ENCODE measurements at regions not wholly inside any gene's neighbourhood (a gene's known extent, or its start where the extent isn't known, plus 50 kb on each side); places are given as distances from the start of the nearest gene placed in this dataset.

DNA sequence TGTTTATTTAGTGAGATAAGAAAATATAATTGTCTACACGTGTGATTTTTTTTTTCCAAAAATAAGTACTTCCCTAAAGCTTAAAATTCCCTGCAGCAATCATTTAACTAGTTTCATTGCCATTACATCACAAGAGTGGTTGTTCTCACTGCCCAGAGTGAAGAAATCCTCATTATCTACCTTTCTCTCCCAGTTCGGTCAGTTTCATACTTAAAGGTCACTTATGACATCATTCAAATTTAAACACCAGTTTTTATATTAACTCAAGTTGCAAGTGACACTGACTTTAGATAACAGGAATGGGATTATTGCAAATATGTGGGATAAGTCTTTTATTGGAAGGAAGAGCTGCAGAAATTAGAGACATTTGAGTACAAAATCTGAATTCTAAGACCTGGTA lies 1699.8 kb upstream of the IGFBP7 start:
- TF ChIP-seq, protein P1, sequence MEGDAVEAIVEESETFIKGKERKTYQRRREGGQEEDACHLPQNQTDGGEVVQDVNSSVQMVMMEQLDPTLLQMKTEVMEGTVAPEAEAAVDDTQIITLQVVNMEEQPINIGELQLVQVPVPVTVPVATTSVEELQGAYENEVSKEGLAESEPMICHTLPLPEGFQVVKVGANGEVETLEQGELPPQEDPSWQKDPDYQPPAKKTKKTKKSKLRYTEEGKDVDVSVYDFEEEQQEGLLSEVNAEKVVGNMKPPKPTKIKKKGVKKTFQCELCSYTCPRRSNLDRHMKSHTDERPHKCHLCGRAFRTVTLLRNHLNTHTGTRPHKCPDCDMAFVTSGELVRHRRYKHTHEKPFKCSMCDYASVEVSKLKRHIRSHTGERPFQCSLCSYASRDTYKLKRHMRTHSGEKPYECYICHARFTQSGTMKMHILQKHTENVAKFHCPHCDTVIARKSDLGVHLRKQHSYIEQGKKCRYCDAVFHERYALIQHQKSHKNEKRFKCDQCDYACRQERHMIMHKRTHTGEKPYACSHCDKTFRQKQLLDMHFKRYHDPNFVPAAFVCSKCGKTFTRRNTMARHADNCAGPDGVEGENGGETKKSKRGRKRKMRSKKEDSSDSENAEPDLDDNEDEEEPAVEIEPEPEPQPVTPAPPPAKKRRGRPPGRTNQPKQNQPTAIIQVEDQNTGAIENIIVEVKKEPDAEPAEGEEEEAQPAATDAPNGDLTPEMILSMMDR (IDR thresholded peaks at IDR 0.05; ENCODE audit: insufficient read depth, low read length, poor library complexity, severe bottlenecking), result no peak
- H3K4me3 ChIP-seq (replicated peaks; ENCODE audit: low read depth, low read length), result no peak overlapping the region
- no peaks in the 10 kb centered on the region for H3K27me3 ChIP-seq (replicated peaks; ENCODE audit: control insufficient read depth, insufficient read depth, low read length)
- DNase-seq (ENCODE audit: extremely low read depth, insufficient read length), result no peak
- no peaks in the 10 kb centered on the region for H3K36me3 ChIP-seq (ENCODE audit: control insufficient read depth, insufficient read depth, low read length)

DNA sequence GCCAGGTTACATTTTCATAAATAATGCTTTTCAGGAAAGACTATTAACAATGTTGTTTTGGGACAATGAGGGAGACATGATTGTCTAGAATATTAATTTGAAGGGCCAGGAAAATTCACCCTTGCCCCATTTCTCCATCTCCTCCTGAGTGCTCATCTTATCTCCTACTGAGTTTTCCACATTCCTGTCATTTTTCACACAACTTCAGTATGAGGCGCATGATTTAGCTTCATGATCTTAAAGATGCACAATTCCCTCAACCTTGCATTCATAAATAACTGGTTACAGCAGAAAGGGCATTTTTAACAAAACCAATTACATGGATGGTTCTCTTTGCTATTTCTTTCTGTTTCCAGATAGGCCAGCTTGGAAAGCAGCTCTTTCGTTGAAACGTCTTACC lies 1699.2 kb upstream of the IGFBP7 start:
- Histone ChIP-seq H3K36me3 (ENCODE audit: control insufficient read depth, insufficient read depth, low read length) (no peaks in the 10 kb centered on the region), H3K4me3 (replicated peaks; ENCODE audit: low read depth, low read length) (no peak overlapping the region), H3K27me3 (replicated peaks; ENCODE audit: control insufficient read depth, insufficient read depth, low read length) (no peaks in the 10 kb centered on the region)
- DNase-seq (ENCODE audit: extremely low read depth, insufficient read length), result no peak
- TF ChIP-seq, protein P1 (IDR thresholded peaks at IDR 0.05; ENCODE audit: insufficient read depth, low read length, poor library complexity, severe bottlenecking), result no peak

DNA sequence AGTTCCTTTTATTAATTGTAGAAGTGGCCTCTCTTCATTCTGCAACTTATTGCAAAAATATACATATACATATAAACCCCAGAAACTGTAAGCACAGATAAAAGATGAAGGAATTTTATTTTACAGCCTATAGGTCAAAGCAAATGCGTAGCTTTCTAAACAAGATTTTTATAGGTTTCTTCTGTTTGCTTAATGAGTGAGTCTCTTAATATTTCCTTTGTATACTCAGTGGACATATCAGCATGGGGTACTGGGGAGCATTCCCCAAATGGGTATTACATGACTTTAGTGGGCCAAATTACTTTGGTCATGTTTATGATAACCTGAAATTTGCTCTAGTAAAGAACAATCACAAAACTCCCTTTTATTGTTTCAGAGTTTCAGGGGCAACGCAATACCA lies 1698.6 kb upstream of the IGFBP7 start:
- TF ChIP-seq, protein P1 (IDR thresholded peaks at IDR 0.05; ENCODE audit: insufficient read depth, low read length, poor library complexity, severe bottlenecking), result no peak
- H3K4me3 ChIP-seq (replicated peaks; ENCODE audit: low read depth, low read length), result no peak overlapping the region
- no peaks in the 10 kb centered on the region for H3K36me3 ChIP-seq (ENCODE audit: control insufficient read depth, insufficient read depth, low read length)
- no peak for DNase-seq (ENCODE audit: extremely low read depth, insufficient read length)
- H3K27me3 ChIP-seq (replicated peaks; ENCODE audit: control insufficient read depth, insufficient read depth, low read length), result no peaks in the 10 kb centered on the region

DNA sequence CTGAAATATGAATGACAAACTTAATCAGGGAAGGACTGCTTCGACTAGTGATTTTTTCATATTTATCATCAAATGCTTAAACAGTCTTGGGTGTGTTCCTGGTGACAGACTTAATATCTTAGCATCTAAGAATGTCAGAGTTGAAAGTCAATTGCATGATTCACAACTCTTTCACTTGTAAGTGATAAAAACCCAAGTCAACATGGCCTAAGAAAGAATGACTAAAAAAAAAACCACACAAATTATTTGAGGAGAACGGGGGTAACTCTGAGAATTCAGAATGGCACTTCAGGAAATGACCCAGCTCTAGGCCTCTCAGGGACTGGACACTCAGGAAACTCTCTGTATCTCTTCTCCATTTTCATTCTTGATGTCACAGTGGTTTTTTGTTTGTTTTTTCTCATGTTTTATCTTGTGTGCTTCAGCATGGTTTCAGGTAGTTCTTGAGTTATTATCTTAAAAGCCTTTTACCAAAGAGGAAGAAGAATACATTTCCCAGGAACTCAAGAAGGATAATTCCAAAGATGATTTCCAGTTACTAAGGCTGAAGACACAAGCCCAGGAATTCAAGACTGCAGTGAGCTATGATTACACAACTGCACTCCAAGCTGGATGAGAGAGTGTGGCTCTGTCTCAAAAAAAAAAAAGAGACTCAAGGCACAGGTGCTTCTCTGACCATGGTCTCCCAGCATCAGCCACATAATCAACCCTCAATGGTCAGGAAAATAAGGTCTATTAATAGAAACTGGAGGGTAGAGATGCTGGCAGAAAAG lies 1697.8 kb upstream of the IGFBP7 start:
- TF ChIP-seq, protein P1 (IDR thresholded peaks at IDR 0.05; ENCODE audit: insufficient read depth, low read length, poor library complexity, severe bottlenecking), result no peak
- no peak for DNase-seq (ENCODE audit: extremely low read depth, insufficient read length)
- Histone ChIP-seq H3K36me3 (ENCODE audit: control insufficient read depth, insufficient read depth, low read length) (no peaks in the 10 kb centered on the region), H3K4me3 (replicated peaks; ENCODE audit: low read depth, low read length) (no peak overlapping the region), H3K27me3 (replicated peaks; ENCODE audit: control insufficient read depth, insufficient read depth, low read length) (no peaks in the 10 kb centered on the region)

DNA sequence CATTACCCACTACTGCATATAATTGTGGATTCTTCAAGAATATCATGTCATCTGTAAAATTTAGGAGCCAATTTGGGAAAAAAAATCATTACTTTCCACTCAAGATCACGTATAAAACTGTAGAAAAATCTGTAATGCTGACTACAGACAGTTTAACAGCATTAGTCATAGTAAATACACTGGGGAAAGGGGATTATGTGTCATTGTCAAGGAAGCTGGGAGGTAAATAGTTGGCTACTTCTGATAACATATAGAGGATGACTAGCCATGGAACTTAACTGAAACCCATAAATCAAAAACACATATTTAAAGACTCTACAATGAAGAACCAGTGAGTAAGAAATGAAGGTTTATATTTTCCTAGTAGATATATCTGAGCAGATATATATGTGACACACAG lies 1666.4 kb upstream of the IGFBP7 start:
- TF ChIP-seq, protein P1 (IDR thresholded peaks at IDR 0.05; ENCODE audit: insufficient read depth, low read length, poor library complexity, severe bottlenecking), result no peak
- Histone ChIP-seq H3K4me3 (replicated peaks; ENCODE audit: low read depth, low read length) (no peak overlapping the region), H3K36me3 (ENCODE audit: control insufficient read depth, insufficient read depth, low read length) (no peaks in the 10 kb centered on the region), H3K27me3 (replicated peaks; ENCODE audit: control insufficient read depth, insufficient read depth, low read length) (no peaks in the 10 kb centered on the region)
- no peak for DNase-seq (ENCODE audit: extremely low read depth, insufficient read length)

DNA sequence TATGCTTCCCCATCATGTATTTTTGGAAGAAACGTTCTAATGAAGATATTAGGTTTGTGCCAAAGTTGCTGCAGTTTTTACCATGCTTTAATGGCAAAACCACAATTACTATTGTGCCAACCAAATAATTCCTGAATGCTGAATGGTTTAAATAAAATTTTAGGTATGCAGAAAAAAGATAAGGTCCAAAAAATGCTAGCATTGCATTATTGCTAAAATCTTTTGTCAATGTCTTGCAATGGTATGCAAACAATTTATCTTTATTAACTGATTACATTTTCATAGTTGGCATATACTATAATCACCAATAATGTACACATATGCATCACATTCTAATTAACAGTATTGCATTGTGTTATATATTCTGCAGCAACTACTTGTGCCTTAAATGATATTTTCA lies 1657.4 kb upstream of the IGFBP7 start:
- TF ChIP-seq, protein P1 (IDR thresholded peaks at IDR 0.05; ENCODE audit: insufficient read depth, low read length, poor library complexity, severe bottlenecking), result no peak
- Histone ChIP-seq H3K4me3 (replicated peaks; ENCODE audit: low read depth, low read length) (no peak overlapping the region), H3K36me3 (ENCODE audit: control insufficient read depth, insufficient read depth, low read length) (no peaks in the 10 kb centered on the region)

More for the DNA sequence above, 1657.4 kb upstream of the IGFBP7 start:
- H3K27me3 ChIP-seq (replicated peaks; ENCODE audit: control insufficient read depth, insufficient read depth, low read length), result no peaks in the 10 kb centered on the region
- no peak for DNase-seq (ENCODE audit: extremely low read depth, insufficient read length)

Measured in GM06990 (cell line).